C4-2B (cell line): ENCODE measurements at regions not wholly inside any gene's neighbourhood (a gene's known extent, or its start where the extent isn't known, plus 50 kb on each side); places are given as distances from the start of the nearest gene placed in this dataset.

Experiments
- H3K27ac ChIP-seq: fragments of 450-650 bp; 2 replicates; pipeline ENCODE4 v1.5.1; 2017
- ZFX ChIP-seq: fragments of 450-650 bp; IDR thresholded peaks from 2 replicates; pipeline ENCODE4 v1.6.1; 2017
- TF ChIP-seq, protein P1 (sequence below): fragments of 450-650 bp; conservative IDR thresholded peaks from 2 replicates; pipeline ENCODE4 v1.5.1; 2017; ENCODE audit warnings: mild to moderate bottlenecking

DNA sequence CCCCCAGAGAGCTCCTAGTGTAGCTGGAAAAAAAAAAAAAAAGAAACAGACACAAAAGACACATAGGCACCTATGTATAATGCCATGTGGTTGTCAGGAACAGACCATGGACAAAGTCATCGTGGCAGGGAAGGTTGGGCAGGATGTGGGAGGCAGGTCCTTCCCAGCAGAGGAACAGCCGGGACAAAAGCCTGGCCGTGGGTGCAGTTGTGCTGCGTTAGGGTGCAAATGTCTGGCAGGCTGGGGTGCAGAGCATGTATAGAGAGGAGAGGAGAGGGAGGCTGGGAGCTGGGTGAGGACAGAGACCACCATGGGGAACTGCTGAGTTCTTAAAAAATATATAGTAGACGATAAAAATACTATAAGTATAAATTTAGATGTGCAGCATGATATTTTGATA is 125.7 kb upstream of the C1orf174 start:
- TF ChIP-seq ZFX: no peak
- TF ChIP-seq, protein P1, sequence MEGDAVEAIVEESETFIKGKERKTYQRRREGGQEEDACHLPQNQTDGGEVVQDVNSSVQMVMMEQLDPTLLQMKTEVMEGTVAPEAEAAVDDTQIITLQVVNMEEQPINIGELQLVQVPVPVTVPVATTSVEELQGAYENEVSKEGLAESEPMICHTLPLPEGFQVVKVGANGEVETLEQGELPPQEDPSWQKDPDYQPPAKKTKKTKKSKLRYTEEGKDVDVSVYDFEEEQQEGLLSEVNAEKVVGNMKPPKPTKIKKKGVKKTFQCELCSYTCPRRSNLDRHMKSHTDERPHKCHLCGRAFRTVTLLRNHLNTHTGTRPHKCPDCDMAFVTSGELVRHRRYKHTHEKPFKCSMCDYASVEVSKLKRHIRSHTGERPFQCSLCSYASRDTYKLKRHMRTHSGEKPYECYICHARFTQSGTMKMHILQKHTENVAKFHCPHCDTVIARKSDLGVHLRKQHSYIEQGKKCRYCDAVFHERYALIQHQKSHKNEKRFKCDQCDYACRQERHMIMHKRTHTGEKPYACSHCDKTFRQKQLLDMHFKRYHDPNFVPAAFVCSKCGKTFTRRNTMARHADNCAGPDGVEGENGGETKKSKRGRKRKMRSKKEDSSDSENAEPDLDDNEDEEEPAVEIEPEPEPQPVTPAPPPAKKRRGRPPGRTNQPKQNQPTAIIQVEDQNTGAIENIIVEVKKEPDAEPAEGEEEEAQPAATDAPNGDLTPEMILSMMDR: no peak
- H3K27ac ChIP-seq: no peak overlapping the region

DNA sequence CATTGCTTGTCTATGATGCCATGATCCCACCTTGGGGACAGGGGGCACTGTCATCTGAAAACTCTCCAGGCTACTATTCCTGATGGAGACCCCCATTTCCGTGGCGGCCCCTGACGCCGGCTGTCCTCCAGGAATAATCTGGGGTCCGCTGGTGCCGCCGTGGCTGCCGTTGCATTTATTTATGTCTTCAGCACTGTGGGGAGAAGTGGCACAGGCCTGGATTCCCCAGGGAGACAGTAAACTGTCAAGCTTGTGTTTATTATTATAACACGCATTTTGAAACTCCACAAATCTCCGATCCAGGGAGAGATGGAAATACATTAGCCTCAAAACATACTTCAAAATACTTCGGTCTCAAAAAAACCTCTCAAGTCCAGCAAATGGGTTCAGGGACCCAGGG is 126.9 kb upstream of the C1orf174 start:
- TF ChIP-seq ZFX: no peak
- TF ChIP-seq, protein P1: no peak
- H3K27ac ChIP-seq: no peak overlapping the region

DNA sequence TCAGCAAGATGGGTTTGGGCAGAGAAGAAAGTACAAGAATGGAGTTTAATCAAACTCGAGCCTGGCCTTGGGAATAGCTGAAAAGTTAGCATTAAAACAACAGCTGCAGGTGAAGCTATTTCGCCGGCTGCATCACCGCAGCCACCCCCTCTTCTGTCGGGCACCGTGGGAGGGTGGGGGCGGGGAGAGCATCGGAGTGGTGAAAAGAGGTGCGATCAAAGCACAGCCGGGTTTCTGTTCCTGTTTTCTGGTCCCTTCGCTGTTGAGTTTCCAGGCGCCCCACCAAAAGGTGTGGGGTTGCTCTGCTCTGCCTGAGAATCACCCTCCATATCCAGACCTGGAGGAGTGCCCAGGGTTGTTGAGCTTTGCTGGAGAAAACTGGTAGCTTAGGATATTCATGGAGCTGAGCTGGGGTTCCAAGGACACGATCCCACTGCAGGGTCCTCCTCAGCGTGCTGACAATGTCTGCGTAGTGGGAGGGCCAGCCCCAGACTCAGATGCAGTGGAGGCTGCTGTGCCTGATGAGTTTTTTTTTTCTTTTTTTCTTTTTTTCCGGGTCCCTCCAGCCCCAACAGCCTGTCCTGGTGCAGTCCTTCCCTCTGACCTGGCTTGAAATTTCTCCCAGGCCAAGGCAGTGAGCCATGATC is 127.5 kb upstream of the C1orf174 start:
- H3K27ac ChIP-seq: no peak overlapping the region
- TF ChIP-seq, protein P1: no peak
- no peak for TF ChIP-seq ZFX

DNA sequence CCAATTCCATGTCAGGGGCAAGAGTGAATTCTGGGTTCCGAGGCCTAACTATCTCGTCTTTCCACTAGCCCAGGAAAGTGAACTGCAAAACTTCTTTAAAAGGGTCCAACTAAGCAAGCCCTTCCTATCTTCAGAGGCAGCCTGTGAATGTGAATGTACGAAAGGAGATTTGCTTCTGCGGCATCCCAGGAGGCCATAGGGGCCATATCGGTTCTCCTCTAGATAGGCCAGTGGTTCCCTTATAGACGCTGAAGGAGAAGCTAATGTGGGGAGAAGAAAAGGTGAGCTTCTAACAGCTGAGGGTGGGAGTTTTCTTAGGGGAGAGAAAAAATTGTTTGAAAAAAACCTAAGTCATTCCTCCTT is 128.0 kb upstream of the C1orf174 start:
- TF ChIP-seq ZFX: no peak
- TF ChIP-seq, protein P1: no peak
- no peak overlapping the region for H3K27ac ChIP-seq

DNA sequence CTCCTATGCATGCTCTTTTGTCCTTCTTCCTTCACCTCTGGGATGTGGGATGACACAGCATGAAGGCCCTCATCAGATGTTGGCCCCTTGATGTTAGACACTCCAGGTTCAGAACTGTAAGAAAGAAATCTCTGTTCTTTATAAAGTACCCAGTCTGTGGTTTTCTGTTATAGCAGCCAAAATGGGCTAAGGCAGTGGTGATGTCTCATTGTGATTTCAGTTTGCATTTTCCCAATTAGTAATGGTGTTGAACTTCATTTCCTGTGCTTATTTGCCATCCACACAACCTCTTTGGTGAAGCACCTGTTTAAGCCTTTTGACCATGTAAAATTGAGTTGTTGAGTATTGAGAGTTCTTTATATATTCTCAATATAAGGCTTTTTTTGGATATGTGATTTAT is 129.3 kb upstream of the C1orf174 start:
- TF ChIP-seq ZFX: no peak
- TF ChIP-seq, protein P1: no peak

DNA sequence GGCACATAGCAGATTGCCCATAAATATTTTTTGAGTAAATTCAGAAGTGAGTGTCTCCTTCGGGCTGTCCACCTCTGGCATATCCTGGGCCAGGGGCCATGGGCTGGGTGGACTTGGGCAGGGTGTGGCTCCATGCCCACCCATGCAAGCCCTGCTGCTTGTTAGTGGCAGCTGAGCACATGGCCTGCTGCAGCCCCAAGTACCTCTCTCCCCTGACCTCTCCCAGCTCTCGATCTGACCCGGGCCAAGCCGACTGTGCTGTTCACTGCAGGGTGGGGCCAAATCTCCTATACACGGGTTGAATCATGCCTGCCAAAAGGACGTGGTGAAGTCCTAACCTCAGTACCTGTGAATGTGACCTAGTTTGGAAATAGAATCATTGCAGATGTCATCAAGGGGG is 132.5 kb upstream of the C1orf174 start:
- no peak for TF ChIP-seq ZFX
- TF ChIP-seq, protein P1: no peak
- H3K27ac ChIP-seq: no peak overlapping the region

More for the DNA sequence above, 129.3 kb upstream of the C1orf174 start:
- no peak overlapping the region for H3K27ac ChIP-seq

DNA sequence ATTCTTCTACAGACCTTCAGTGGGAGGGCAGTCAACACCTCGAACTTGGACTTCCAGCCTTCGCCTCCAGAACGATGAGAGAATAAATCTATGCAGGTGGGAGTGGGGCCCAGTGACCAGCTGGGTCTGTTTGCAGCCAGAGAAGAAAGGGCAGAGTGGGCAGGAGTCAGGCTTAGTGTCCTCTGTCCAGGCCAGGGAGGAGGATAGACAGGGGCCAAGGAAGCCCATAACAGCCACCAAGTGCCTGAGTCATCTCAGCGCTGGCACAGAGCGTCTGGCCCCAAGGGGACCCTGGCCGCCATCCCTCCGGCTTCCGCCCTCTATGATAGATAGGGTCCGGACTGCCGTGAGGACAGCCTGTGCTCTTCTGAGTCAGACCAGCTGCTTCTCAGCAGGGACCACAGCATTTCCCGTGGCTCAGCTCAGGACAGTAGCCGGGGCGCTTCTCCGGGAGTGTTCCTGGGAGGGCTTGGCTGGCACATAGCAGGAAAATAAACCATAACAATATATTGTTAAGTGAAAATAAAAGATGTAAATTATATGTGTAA is 133.1 kb upstream of the C1orf174 start:
- TF ChIP-seq, protein P1: no peak
- TF ChIP-seq ZFX: no peak

More for the DNA sequence above, 133.1 kb upstream of the C1orf174 start:
- H3K27ac ChIP-seq: no peak overlapping the region
